ENCODE measurements at regions not wholly inside any gene's neighbourhood (a gene's known extent, or its start where the extent isn't known, plus 50 kb on each side); places are given as distances from the start of the nearest gene placed in this dataset.

- H3K4me3 ChIP-seq (ENCODE audit: control insufficient read depth, low read depth, low read length), result no peak overlapping the region
- TF ChIP-seq, protein P1, sequence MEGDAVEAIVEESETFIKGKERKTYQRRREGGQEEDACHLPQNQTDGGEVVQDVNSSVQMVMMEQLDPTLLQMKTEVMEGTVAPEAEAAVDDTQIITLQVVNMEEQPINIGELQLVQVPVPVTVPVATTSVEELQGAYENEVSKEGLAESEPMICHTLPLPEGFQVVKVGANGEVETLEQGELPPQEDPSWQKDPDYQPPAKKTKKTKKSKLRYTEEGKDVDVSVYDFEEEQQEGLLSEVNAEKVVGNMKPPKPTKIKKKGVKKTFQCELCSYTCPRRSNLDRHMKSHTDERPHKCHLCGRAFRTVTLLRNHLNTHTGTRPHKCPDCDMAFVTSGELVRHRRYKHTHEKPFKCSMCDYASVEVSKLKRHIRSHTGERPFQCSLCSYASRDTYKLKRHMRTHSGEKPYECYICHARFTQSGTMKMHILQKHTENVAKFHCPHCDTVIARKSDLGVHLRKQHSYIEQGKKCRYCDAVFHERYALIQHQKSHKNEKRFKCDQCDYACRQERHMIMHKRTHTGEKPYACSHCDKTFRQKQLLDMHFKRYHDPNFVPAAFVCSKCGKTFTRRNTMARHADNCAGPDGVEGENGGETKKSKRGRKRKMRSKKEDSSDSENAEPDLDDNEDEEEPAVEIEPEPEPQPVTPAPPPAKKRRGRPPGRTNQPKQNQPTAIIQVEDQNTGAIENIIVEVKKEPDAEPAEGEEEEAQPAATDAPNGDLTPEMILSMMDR (IDR thresholded peaks at IDR 0.05; ENCODE audit: control insufficient read depth, insufficient read depth, low read depth, low read length, missing control alignments), result no peak
- no peak for DNase-seq (ENCODE audit: low read depth)
These were observed 249.2 kb upstream of the CCNH start for GRCh38 chr5:87661784-87662566.

DNA sequence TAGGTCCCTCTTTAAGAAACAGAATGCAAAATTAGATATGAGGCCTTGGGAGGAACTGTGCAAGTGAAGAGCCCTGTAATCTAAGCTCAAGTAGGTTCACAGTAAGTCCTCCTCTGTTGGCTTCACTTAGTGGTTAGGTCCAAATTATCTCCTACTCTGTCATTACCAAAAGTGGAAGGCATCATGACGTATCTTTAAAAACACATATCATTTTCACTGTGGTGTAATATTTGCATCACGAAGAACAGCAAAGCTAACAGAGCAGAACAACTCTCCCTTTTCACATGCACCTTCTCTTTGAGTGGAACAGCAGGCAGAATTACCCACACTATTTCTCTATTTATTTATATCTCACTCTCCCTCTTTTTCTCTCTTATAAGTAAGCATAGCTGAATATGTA, 240.5 kb upstream of the CCNH start:
- H3K4me3 ChIP-seq (ENCODE audit: control insufficient read depth, low read depth, low read length), result no peak overlapping the region
- DNase-seq (ENCODE audit: low read depth), result no peak
- TF ChIP-seq, protein P1 (IDR thresholded peaks at IDR 0.05; ENCODE audit: control insufficient read depth, insufficient read depth, low read depth, low read length, missing control alignments), result no peak

- TF ChIP-seq, protein P1 (IDR thresholded peaks at IDR 0.05; ENCODE audit: control insufficient read depth, insufficient read depth, low read depth, low read length, missing control alignments), result no peak
- no peak overlapping the region for H3K4me3 ChIP-seq (ENCODE audit: control insufficient read depth, low read depth, low read length)
- no peak for DNase-seq (ENCODE audit: low read depth)
These were observed 237.6 kb upstream of the CCNH start for GRCh38 chr5:87650284-87650683.

GRCh38 chr5:87649455-87649854, 236.7 kb upstream of the CCNH start:
- no peak overlapping the region for H3K4me3 ChIP-seq (ENCODE audit: control insufficient read depth, low read depth, low read length)
- TF ChIP-seq, protein P1 (IDR thresholded peaks at IDR 0.05; ENCODE audit: control insufficient read depth, insufficient read depth, low read depth, low read length, missing control alignments), result no peak
- no peak for DNase-seq (ENCODE audit: low read depth)

DNA sequence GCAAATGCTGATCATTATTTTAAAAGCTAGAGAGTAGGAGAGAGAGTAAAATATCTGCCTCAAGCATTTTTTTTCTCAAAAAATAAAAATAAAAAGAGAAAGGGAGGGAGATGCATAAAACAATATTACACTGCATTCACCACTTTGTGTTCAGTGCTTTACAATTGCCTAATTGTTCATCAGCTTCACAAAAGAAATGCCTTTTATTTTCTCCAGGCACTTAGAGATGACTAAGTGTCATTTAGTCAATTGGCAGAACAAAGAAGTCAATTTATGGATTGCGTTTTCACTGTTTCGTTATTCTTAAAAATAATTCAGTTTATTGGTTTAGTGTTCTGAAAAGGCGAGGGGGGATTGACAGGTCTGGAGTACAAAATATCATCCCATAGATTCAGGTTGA, 232.5 kb upstream of the CCNH start:
- no peak for DNase-seq (ENCODE audit: low read depth)
- TF ChIP-seq, protein P1 (IDR thresholded peaks at IDR 0.05; ENCODE audit: control insufficient read depth, insufficient read depth, low read depth, low read length, missing control alignments), result no peak
- no peak overlapping the region for H3K4me3 ChIP-seq (ENCODE audit: control insufficient read depth, low read depth, low read length)

- TF ChIP-seq, protein P1 (IDR thresholded peaks at IDR 0.05; ENCODE audit: control insufficient read depth, insufficient read depth, low read depth, low read length, missing control alignments), result no peak
- no peak for DNase-seq (ENCODE audit: low read depth)
- no peak overlapping the region for H3K4me3 ChIP-seq (ENCODE audit: control insufficient read depth, low read depth, low read length)
These were observed 228.2 kb upstream of the CCNH start for GRCh38 chr5:87640902-87641301.

All from AG09309 (cell line).